ENCODE measurements at regions not wholly inside any gene's neighbourhood (a gene's known extent, or its start where the extent isn't known, plus 50 kb on each side); places are given as distances from the start of the nearest gene placed in this dataset.

DNA sequence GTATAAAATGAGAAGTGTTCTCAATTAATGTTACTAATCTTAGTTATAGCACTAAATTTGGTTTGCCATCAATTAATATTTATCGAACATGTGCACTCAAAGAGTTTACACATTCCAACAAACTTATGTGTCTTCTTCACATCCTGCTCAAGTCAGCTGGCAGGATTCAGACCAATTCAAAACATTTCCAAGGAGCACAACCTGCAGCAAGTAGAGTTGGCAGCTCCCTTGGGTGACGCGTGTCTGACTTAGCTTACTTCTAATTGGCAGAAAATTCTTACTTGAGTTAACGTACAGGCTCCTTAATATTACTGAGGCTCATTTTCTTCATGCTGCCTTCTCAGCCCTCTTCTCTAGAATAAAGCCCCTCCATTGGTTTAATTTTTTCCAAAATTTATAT lies 110.4 kb upstream of the PFN2 start:
- no peak for DNase-seq

DNA sequence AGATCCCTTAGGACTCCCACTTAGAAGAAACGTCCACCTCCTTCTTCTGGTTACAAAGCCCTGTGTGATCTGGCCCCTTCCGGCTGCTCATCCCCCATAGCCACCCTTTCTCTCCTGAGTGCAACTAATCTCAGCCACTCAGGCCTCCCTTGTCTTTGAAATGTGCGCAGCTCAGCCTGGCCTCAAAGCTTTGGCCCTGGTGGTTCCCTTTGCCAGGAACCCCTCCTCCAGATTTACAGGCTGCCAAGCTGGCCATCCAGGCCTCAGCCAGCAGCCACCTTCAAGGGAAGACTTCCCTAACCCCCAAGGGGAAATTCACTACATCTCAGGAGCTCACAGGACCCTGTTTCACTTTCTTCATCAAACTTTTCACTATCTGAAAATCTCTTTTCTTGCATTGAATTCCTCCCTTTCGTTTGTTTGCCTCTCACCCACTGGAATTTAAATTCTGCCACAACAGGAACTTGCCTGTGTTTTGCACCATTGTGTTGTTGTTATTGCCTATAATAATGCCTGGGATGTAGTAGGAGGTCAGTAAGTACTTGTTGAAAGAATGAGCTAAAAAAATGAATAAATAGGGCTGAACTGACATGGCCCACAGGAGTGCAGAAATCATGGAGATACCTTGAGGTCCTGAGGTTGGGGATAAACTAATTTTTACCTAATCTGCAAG lies 109.5 kb upstream of the PFN2 start:
- no peak for DNase-seq

DNA sequence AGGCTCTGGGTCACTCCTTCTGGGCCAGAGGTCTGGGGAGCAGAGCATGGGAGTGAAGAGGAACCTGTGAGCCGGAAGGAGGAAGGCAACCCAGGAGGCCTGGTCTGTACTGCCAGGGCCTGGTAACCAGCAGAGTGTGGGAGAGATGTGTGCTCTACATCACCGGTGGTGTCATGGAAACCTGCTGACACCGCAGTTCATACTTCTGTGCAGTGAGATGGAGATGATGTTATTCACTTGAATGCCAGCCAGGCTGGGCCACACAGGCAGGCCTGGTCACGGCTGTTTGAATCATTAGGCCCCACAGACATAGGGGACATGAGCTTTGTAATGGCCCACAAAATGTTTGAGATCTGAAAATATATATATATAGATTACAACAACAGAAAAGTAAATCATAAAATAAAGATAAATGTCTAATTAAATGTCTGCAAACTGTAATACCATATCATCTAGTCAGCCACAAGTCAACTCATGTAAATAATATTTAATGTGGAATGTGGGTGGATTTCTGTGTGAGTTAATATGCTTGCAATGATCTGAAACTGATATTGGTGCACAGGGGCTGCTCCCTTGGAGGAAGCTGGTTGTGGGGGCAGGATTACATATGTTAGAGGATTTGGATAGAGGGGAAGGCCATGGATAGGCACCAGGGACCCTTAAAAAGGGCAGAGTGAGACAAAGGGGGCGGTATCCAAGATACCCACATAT lies 108.5 kb upstream of the PFN2 start:
- DNase-seq, result no peak

DNA sequence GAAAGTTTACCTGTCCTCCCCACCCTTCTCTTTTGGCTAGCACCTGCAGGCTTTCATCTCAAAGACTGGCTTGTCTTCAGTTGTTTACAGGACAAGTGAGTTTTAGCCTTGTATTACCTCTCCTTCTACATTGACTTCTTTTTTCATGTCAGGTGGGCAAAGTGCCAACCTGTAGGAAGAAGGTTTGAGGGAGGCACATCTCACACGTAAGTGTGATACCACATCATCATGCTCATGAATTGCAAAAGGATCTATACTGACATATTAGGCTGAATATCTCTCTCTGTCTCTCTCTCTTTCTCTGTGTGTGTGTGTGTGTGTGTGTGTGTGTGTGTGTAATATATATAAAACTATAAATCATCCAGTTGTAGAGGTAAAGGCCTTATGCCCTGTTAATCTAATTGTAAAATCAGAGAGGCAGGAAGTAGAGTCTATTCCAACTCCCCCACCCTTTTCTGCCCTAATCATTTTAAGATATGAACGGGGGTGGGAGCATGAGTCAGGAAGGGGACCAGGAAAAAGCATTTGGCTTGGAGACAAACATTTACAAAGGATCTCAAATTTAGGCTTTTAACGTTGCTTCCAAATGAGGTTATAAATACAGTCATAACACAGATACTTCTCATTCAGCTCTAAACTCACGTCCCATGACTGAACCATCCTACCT lies 107.0 kb upstream of the PFN2 start:
- DNase-seq, result no peak

DNA sequence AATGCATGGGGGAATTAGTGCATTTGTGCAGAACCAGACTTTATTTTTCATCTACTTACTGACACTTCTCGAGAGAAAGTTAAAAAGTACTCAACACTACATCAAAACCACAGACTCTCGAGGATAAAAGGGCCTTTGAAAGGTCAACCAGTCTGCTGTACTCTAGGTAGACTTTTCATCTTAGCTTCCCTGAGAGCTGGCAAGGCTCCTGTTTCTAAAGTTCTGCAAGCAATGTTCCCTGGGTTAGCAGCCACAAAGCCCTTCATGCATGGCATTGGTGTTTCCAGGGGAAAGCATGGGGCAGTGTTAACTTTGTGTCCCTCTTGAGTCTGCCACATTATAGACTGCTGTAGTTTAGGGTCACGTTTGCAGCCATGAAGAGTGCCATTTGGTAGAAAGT lies 106.4 kb upstream of the PFN2 start:
- no peak for DNase-seq

DNA sequence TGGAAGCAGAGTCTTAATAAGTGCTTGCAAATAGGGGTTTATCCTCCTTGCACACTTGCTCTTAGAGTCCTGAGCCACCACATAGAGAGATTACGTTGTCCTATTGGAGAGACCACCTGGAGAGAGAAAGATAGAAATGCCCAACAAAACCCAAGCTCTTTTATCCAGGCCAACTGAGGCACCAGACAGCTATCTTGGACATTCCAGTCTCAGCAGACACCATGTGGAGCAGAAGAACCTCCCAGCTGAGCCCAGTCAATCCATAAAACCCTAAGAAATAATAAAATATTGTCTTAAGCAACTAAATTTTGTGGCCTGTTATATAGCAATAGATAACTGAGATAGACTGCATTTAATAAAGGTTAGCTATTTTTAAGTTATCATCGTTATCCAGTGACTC lies 105.7 kb upstream of the PFN2 start:
- no peak for DNase-seq

DNA sequence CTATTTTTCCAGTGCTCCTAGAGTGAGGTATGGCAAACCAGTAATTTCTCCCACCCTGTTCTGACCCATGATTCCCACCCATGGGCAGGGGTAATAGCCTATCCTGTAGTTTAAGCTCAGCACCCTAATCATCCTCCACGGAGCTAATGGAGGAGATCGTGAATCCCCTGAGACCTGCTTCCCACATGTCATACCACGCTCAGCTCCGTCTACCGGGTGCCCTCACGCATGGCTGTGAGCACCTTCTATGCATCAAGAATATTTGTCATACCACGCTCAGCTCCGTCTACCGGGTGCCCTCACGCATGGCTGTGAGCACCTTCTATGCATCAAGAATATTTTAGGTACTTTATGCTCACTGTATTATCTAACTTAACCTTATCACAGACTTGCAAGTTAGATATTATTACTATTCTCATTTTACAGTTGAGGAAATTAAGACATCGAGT lies 104.7 kb upstream of the PFN2 start:
- DNase-seq, result no peak

DNA sequence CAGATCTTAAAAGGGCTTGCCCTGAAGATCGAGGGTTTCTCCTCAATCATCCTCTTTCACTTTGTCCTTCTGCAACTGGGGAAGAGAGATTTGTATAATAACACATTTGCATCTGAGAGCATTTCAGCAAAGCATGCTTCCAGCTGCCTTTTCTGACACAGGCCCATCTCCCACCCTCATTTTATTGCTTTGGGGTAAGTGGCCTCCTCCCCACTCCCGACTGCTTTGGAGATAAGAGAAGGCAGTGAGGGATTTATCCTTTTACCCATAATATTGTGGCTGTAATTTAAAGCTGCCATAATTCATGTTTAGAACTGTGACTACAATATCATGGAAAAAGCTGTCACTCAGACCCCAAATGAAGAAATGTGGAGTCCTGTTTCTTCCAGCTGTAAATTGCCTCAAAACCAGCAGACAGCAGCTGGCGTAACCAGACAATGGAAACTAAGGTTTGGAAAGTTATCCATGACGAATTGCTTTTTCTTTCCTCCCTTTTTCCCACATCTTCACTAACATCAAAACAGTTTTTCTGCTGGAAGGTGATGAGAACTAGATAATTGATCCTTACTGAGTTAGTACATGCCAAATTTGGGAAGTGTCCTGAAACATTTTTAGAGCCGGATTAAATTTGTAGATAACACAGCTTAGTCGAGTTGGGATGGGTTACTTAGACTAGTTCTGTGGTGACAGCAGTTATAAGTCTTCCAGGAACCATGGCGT lies 104.2 kb upstream of the PFN2 start:
- no peak for DNase-seq

DNA sequence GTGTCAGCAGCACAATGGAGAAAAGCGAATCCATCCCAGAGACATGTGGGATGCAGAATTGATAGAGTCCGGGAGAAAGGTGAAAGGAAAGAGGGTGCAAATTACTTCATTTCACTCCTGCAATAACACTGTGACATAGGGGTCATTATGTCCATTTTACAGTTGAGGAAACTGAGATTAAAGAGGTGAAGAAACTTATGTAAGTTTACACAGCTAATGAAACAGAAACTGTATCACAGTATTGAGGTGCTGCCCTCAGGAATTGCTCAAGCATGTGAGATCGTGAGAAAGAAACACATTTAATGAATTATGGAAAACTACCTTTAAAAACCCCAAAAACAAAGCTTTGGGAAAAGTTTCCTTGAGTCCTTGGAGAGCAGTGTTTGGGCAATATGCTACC lies 103.6 kb upstream of the PFN2 start:
- DNase-seq, result no peak

DNA sequence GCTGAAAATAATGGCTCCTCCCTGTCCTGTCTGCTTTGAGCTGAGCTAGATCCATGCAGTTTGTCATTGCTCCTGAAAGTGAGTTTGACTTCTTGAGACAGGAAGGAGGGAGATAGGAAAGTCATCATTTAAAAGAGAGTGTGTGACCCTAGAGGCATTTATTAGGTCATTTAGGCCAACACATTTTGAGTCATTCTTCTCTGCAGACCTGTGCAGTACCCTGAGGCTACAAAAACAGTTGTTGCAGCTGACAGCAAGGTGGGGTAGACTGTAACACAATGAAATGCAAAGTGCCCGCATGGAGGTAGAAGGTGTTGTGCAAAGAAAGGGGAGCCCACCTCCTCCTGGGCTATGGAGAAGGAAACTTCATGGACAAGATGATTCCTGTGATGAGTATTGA lies 102.8 kb upstream of the PFN2 start:
- DNase-seq, result no peak

DNA sequence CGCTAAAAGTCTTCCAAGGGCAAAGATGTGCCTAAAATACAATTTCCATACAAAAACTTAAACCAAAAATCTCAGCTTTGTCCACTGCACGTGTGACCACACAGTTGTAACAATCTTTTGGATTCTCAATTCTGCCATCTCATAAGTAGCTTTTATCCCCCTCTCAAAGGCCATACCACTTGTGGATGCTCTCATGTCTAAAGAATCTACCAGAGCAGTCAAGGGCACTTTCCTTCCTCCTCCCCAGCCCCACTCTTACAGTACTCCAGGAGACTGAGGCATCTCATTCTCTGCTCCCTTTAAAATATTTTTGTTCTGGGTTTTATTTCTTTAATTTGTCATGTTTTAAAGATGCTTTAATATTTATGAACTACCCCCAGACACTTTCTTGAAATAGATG lies 102.3 kb upstream of the PFN2 start:
- no peak for DNase-seq

DNA sequence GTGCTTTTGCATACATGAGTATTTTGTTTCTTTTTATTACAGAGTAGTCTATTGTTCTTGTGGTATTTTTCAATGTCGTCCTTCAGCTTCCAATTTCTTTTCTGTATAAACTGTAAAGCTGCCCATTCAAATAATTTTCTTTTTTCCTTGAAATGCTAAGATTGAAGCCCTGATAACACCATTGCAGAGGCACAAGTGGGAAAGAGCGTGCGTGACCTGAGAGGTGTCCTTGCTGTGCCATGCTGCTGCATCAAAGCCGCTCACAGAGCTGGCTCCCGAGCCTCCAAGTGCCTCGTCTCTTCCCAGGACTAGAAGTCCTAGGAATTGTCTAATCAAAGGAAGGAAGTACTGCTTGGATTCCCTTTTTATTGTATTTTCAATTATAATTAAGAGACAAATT lies 101.9 kb upstream of the PFN2 start:
- no peak for DNase-seq

DNA sequence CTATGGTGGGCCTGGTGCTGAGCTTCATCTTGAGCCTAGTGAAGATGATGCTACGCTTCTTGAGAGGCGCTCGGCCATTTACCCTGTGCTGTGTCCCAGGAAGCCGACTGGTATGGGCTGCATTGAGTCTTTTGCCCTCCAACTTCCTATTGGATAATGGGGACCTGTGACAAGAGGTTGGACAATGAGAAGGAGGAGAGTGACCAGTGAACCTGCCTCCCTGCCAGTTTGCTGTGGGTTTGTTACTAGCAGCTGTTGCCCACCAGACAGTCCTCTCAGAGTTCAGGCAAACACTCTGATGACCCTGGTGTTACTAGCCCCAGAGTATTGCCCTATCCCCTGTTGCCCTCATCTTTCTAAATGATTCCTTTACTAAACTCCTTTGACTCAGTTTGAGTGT lies 99.6 kb upstream of the PFN2 start:
- DNase-seq, result no peak

DNA sequence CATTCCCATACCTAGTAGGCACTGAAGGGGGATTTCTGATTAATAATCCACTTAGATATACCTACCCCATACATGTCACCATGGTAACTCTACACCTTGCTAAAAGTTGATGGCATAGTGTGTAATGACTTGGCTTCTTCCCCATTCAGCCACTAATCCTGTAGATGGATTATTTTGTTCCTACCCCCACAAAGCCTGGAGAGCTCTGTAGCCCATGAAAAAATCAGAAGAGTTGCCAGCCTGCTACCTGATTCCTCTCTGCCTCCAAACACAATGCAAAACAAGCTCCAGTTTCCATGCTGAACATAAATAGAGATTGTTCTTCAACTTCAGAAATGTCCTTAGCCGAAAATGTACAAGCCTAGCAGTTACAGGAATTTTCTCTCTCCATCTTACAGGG lies 98.9 kb upstream of the PFN2 start:
- no peak for DNase-seq

DNA sequence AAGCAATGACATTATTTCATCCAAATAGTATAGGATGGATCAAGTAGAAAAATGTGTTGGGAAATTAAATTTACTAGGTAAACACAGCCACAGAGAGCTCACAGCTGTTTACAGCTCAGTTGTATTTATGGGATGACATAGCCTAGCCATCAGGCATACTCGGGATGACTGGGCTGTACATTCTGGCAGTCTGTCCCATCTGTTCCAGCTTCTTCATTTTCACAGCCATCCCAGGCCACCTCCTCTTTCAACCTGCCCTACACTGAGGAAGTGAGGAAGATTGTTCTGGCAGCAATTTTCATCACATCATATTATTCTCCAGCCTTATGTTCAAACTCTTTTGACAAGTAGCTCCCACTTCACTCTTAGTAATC lies 98.4 kb upstream of the PFN2 start:
- DNase-seq, result no peak

DNA sequence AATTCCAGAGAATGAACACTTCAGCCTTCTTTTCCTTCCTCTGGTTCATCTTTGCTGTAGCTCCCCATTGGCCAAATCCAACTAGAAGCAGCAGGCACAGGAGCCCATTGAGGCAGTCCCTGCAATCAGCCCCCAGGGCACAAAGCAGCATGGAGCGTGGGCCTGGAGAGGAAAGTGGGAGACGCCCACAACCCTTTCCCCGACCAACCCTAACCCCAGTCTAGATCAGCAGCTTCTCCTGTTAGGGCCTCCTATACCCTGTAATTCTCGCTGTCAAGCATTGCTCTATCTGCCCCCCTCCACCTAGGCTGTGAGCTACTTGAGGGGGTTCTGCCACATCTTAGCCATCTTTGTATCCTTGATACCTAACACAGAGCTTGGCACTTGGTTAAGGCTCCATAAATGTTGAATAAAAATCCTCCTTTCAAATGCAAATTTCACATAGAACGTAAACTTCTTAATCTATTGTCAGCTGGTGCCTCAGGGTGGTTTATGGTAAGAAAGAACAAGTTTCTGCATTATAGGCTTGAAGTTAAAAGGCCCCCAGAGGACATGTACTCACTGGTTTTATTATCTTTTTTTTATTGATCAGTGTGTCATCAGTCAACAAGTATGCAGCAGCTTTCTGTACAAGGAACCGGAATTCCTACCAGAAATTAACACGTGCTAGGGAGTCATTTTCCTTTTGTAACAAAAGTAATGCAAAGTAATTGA lies 97.9 kb upstream of the PFN2 start:
- DNase-seq, result no peak

DNA sequence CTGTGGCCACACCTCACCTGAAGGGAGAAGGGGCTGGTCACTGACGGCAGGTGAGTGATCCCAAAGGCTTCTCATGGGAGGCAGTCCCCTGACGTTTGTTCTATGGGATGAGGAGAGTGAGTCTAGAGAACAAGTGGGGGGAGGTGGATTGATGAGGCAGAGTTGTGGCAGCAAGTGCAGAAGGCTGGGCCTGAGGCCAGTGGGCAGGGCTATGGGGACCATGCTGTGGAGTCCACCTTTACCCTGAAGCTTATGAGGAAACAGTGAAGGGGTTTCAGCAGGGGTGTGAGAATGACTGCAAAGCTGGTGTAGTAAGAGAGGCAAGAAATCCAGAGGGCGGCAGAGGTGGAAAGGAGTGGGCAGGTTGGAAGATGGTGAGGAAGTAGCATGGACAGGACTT lies 96.9 kb upstream of the PFN2 start:
- no peak for DNase-seq

DNA sequence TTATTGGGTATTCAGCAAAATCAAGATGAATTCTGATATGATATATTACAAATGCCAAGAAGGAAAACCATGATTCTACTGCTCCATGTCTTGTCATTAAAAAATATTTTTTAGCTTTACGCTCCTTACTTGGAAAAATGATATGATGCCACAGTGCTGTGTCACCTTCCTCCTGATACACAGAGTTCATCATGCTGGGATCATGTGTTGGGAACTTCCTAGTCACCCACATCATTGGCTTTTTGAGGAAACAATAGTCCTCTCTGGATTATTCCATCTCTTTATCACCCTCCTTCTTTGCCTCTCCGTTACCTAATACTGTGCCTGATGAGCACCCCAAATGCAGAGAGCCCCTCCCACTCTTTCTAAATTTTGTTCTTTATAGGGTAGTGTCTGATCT lies 94.3 kb upstream of the PFN2 start:
- no peak for DNase-seq

DNA sequence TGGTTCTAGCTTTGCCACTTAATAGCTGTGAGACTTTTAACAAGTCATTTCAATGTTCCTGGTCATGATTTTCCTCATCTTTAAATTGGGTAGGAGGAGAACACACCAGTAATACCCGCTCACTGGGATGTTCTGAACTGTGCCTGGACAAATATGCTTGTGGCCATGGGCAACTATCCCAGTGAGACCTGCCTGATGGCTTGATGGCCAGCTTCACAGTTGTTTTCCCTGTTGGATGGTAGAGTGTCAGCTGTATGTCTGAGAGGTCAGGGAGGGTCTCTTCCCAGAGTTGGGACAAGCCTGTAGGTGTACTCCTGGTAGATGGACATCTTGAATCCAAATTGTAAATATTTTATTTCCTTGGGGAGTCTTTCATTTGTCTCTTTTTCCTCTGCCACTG lies 92.5 kb upstream of the PFN2 start:
- no peak for DNase-seq

DNA sequence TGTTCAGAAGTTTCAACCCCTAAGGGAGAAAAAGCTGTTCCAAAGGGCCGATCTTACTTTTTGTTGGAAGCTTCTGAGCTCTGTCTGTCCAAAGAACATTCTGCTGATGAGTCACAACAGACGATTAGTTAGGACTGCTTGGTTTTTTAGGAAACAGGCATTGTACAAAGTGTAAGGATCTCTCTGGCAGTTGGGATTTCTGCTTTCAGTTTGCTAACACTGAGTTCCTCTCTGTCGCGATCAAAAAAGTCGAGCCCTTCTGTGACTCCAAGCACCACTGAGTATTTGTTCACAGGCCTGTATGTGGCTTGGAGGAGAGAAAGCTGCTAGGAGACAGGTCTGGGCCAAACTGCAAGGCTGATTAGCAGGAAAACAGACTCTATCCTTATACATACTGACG lies 91.8 kb upstream of the PFN2 start:
- no peak for DNase-seq

DNA sequence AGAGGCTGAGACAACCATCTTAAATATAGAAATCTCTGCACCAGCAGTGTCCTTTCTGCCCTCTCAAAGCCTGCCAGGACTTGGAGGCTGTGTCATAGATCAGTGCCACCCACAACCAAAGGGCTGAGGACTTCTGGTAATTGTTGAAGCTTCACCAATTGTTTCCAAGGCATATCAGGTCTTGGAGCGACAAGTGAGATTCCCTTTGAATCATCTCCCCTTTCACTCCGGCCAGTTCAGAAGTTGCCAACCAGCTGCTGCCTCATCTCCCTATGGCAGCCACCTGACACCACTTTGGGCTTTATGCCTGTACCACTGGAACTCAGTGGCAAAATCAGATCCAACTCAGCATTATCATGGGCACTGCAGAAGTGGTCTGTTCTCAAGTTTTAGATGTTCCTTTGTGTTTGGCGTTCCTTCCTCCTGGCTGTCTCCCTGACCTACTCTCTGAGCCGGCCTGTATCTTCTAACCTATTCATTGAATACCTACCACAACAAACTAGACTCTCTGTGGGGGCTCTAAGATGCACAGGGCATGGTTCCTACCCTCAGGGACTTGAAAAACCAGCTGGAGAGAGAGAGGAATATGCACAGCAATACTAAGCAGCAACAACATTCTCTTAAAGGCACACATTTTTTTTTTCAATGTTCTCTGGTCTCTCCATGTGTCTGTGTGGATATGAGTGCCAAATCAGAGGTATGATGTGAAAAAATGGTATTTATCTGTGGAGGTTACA lies 90.8 kb upstream of the PFN2 start:
- DNase-seq, result no peak

DNA sequence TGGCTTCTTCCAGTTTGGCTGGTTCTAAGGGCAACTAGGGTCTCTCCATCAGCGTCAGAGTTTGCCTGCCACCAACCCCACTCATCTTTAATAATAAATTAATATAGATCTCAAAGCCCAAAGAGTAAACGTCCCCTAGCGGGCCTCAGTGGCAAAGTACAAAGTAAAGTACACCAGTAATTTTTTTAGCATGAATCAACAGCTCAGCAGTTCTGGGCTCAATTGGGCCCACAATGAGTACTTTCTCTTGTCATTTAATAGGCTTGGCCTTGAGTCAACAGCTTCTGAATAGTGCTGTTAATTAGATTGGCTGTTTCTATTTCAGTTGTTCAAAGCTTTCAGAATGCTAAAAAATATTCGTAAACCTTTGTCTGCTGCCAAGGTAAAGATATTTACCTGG lies 89.0 kb upstream of the PFN2 start:
- DNase-seq, result no peak

All from SHP77 (cell line).